ENCODE measurements at regions not wholly inside any gene's neighbourhood (a gene's known extent, or its start where the extent isn't known, plus 50 kb on each side); places are given as distances from the start of the nearest gene placed in this dataset.

GRCh38 chr5:121221483-121221882 lies 630.2 kb upstream of the FTMT start:
- intact Hi-C loops (cut with micrococcal nuclease) (no loop called here), dilution Hi-C loops (cut with HindIII; ENCODE audit: low sequenced_read_pairs, unreplicated experiment) (no loop called here), in situ Hi-C loops (cut with MboI; ENCODE audit: low sequenced_read_pairs) (no loop called here)
- Histone ChIP-seq H4K8ac (ENCODE audit: low read depth in 2 of 2, low read length in 2 of 2) (no peak overlapping the region), H3K4me2 (ENCODE audit: low read depth, low read length) (no peak overlapping the region), H2BK15ac (ENCODE audit: low read depth, low read length) (no peak overlapping the region), H4K91ac (ENCODE audit: insufficient read depth, low read depth, low read length) (no peak overlapping the region), H3K56ac (ENCODE audit: extremely low read depth, insufficient read depth, low read length) (no peak overlapping the region), H3K18ac (ENCODE audit: low read depth, low read length) (no peak overlapping the region), H3K4ac (ENCODE audit: low read depth, low read length) (no peak overlapping the region), H2BK5ac (ENCODE audit: low read depth, low read length, poor library complexity, severe bottlenecking) (no peak overlapping the region), H3K9me3 (ENCODE audit: control insufficient read depth, insufficient read depth, low read length) (no peaks in the 10 kb centered on the region), H3K27me3 (ENCODE audit: control insufficient read depth, insufficient read depth, low read length) (no peaks in the 10 kb centered on the region), H3K36me3 (ENCODE audit: control insufficient read depth, insufficient read depth, low read length) (no peaks in the 10 kb centered on the region), H2BK20ac (ENCODE audit: low read depth, low read length) (no peak overlapping the region), H2BK120ac (ENCODE audit: low read depth, low read length) (no peak overlapping the region), H2AK5ac (ENCODE audit: low read depth, low read length) (no peak overlapping the region), H4K5ac (ENCODE audit: low read depth, low read length) (no peak overlapping the region), H3K4me1 (ENCODE audit: control insufficient read depth, insufficient read depth, low read length) (no peaks in the 10 kb centered on the region), H3K4me3 (ENCODE audit: insufficient read depth, low read depth, low read length) (no peak overlapping the region), H2AK9ac (replicated peaks; ENCODE audit: low read depth, low read length, poor library complexity) (no peak overlapping the region), H3K27ac (ENCODE audit: insufficient read depth, low read length) (no peak overlapping the region), H3K23ac (ENCODE audit: low read depth, low read length) (no peak overlapping the region), H4K20me1 (ENCODE audit: insufficient read depth, low read length) (no peaks in the 10 kb centered on the region), H2AFZ (replicated peaks; ENCODE audit: low read length, poor library complexity) (no peak overlapping the region), H3K9me1 (ENCODE audit: insufficient read depth, low read length) (no peaks in the 10 kb centered on the region), H3K14ac (replicated peaks; ENCODE audit: low read depth, low read length) (no peak overlapping the region), H3K79me1 (ENCODE audit: low read depth in 1 of 2, low read length in 2 of 2) (no peaks in the 10 kb centered on the region), H3K9ac (ENCODE audit: low read depth, low read length) (no peak overlapping the region)
- TF ChIP-seq USF2 (IDR thresholded peaks at IDR 0.05; ENCODE audit: low read depth, low read length) (no peak), RCOR1 (IDR thresholded peaks at IDR 0.05; ENCODE audit: insufficient replicate concordance, low read length) (no peak), SMC3 (IDR thresholded peaks at IDR 0.05; ENCODE audit: low read depth, low read length) (no peak), FOS (IDR thresholded peaks at IDR 0.05; ENCODE audit: low read depth, low read length) (no peak), ELK1 (IDR thresholded peaks at IDR 0.05; ENCODE audit: borderline replicate concordance, low read depth, low read length) (no peak), CTCF (conservative IDR thresholded peaks at IDR 0.05; ENCODE audit: low read depth, low read length) (no peak), POLR2A (IDR thresholded peaks at IDR 0.05; ENCODE audit: low read depth, low read length) (no peak), CHD1 (IDR thresholded peaks at IDR 0.05; ENCODE audit: low read depth, low read length) (no peak), MAFK (IDR thresholded peaks at IDR 0.05; ENCODE audit: low read depth, low read length) (no peak), BHLHE40 (IDR thresholded peaks at IDR 0.05; ENCODE audit: low read depth, low read length) (no peak), CEBPB (IDR thresholded peaks at IDR 0.05; ENCODE audit: low read depth, low read length) (no peak)
- ATAC-seq (ENCODE audit: low read depth) (no peak), DNase-seq (no peak)
- 83% methylated on average over 1 of the region's 3 CpGs; no CpG with 5 or more reads in 1 of the 2 experiments for WGBS, 2 experiments (ENCODE audit: extremely low coverage in 2 of 2, insufficient read length in 1 of 2)
- BruUV-seq (replicated peaks) = no TSS peak
- ChIA-PET CTCF (interaction anchor here (0.6 kb wide), 1 partner anchor 256 kb away, joined by 3 read pairs; no protein-coding TSS in a partner anchor), POLR2A (ENCODE audit: unreplicated experiment) (no interaction called here)

Measured in IMR-90 (cell line).